Astrocyte (in vitro differentiated cells and primary cell): ENCODE measurements at regions not wholly inside any gene's neighbourhood (a gene's known extent, or its start where the extent isn't known, plus 50 kb on each side); places are given as distances from the start of the nearest gene placed in this dataset.

ENCODE experiments used
- DNase-seq: peaks from one replicate; pipeline ENCODE4 v3.0.0-alpha.2; 2010; ENCODE audit warnings: low read depth
- FAIRE-seq: peaks from 2 replicates; lab custom pipeline; 2011; peaks lifted over from hg19 to GRCh38; lab: Jason Lieb, UNC
- H2AFZ ChIP-seq: 2 replicates; pipeline ENCODE4 v1.6.0; 2012; ENCODE audit warnings: low read depth, low read length, inconsistent platforms
- H3K27ac ChIP-seq: 2 replicates; pipeline ENCODE4 v1.5.1; 2011; ENCODE audit warnings: low read depth, low read length, inconsistent platforms
- H3K27me3 ChIP-seq: 2 replicates; pipeline ENCODE4 v1.6.0; 2011; ENCODE audit warnings: low read length, inconsistent platforms; ENCODE audit not compliant: insufficient read depth
- H3K36me3 ChIP-seq: 2 replicates; pipeline ENCODE4 v1.5.1; 2011; ENCODE audit warnings: low read length, inconsistent platforms; ENCODE audit not compliant: insufficient read depth
- H3K4me1 ChIP-seq: 2 replicates; pipeline ENCODE4 v1.5.1; 2011; ENCODE audit warnings: low read length, inconsistent platforms; ENCODE audit not compliant: insufficient read depth
- H3K4me2 ChIP-seq: 2 replicates; pipeline ENCODE4 v1.6.0; 2012; ENCODE audit warnings: low read length, inconsistent platforms
- H3K4me3 ChIP-seq: 2 replicates; pipeline ENCODE4 v1.5.1; 2011; ENCODE audit warnings: low read depth, mild to moderate bottlenecking, low read length, inconsistent platforms; ENCODE audit not compliant: insufficient read depth
- H3K79me2 ChIP-seq: 2 replicates; pipeline ENCODE4 v1.6.0; 2012; ENCODE audit warnings: mild to moderate bottlenecking, low read length, inconsistent platforms; ENCODE audit not compliant: insufficient read depth
- H3K9ac ChIP-seq: 2 replicates; pipeline ENCODE4 v1.6.0; 2012; ENCODE audit warnings: mild to moderate bottlenecking, low read length, inconsistent platforms
- H3K9me3 ChIP-seq: 2 replicates; pipeline ENCODE4 v1.5.1; 2012; ENCODE audit warnings: low read depth, mild to moderate bottlenecking, low read length, inconsistent platforms; ENCODE audit not compliant: insufficient read depth
- H4K20me1 ChIP-seq: 2 replicates; pipeline ENCODE4 v1.6.0; 2012; ENCODE audit warnings: low read length, inconsistent platforms; ENCODE audit not compliant: insufficient read depth
- H3K27ac Mint-ChIP-seq: one replicate; pipeline ENCODE4 v1.8.0; 2021; ENCODE audit warnings: mild to moderate bottlenecking, mixed read lengths; ENCODE audit not compliant: unreplicated experiment
- H3K27me3 Mint-ChIP-seq: one replicate; pipeline ENCODE4 v1.8.0; 2021; ENCODE audit warnings: low read depth, mixed read lengths; ENCODE audit not compliant: unreplicated experiment
- H3K36me3 Mint-ChIP-seq: one replicate; pipeline ENCODE4 v1.8.0; 2021; ENCODE audit warnings: low read depth, mixed read lengths; ENCODE audit not compliant: unreplicated experiment
- H3K4me1 Mint-ChIP-seq: one replicate; pipeline ENCODE4 v1.8.0; 2021; ENCODE audit warnings: low read depth, mixed read lengths; ENCODE audit not compliant: unreplicated experiment
- H3K4me3 Mint-ChIP-seq: one replicate; pipeline ENCODE4 v1.8.0; 2021; ENCODE audit warnings: mild to moderate bottlenecking, moderate library complexity, mixed read lengths; ENCODE audit not compliant: unreplicated experiment
- H3K9me3 Mint-ChIP-seq: one replicate; pipeline ENCODE4 v1.8.0; 2021; ENCODE audit warnings: mild to moderate bottlenecking, mixed read lengths; ENCODE audit not compliant: unreplicated experiment
- CTCF ChIP-seq: IDR thresholded peaks from 2 replicates; pipeline ENCODE4 v1.5.1; 2011; ENCODE audit warnings: low read depth, mild to moderate bottlenecking, inconsistent platforms, low read length, moderate library complexity; ENCODE audit not compliant: insufficient read depth
- EZH2 ChIP-seq: IDR thresholded peaks from 2 replicates; pipeline ENCODE4 v1.6.1; 2012; ENCODE audit warnings: mild to moderate bottlenecking, low read length, inconsistent platforms; ENCODE audit not compliant: insufficient read depth

- Histone ChIP-seq H3K9ac (no peak overlapping the region), H3K36me3 (no peaks in the 10 kb centered on the region), H3K27me3 (no peaks in the 10 kb centered on the region), H4K20me1 (no peaks in the 10 kb centered on the region), H3K4me2 (no peak overlapping the region), H3K4me3 (no peak overlapping the region), H3K79me2 (no peaks in the 10 kb centered on the region), H3K27ac (no peak overlapping the region), H2AFZ (no peak overlapping the region), H3K4me1 (no peaks in the 10 kb centered on the region), H3K9me3 (no peaks in the 10 kb centered on the region)
- Mint-ChIP-seq H3K4me3 (no peak overlapping the region), H3K36me3 (no peaks in the 10 kb centered on the region), H3K27ac (no peak overlapping the region), H3K4me1 (peaks cover 3% of the 10 kb centered on the region), H3K27me3 (peaks cover 2% of the 10 kb centered on the region), H3K9me3 (no peaks in the 10 kb centered on the region)
- DNase-seq = no peak
- peak; percentile 87 for FAIRE-seq
- TF ChIP-seq CTCF (no peak), EZH2 (no peak)
These were observed 95.5 kb downstream of the BMP15 start for GRCh38 chrX:51006064-51006463.

GRCh38 chrX:51024106-51024696 is 113.7 kb downstream of the BMP15 start:
- DNase-seq = no peak
- no peak overlapping the region for H3K4me3 ChIP-seq
- no peak overlapping the region for H3K4me2 ChIP-seq
- no peak overlapping the region for H3K4me3 Mint-ChIP-seq
- no peaks in the 10 kb centered on the region for H4K20me1 ChIP-seq
- H3K4me1 Mint-ChIP-seq = no peaks in the 10 kb centered on the region
- no peaks in the 10 kb centered on the region for H3K36me3 ChIP-seq
- no peaks in the 10 kb centered on the region for H3K9me3 ChIP-seq
- peak; percentile 64 for FAIRE-seq
- no peak for TF ChIP-seq CTCF
- H3K27ac Mint-ChIP-seq = no peak overlapping the region
- H3K4me1 ChIP-seq = no peaks in the 10 kb centered on the region
- no peak overlapping the region for H2AFZ ChIP-seq
- H3K36me3 Mint-ChIP-seq = no peaks in the 10 kb centered on the region
- H3K79me2 ChIP-seq = no peaks in the 10 kb centered on the region
- H3K9me3 Mint-ChIP-seq = peaks cover 2% of the 10 kb centered on the region
- no peaks in the 10 kb centered on the region for H3K27me3 Mint-ChIP-seq
- H3K27me3 ChIP-seq = no peaks in the 10 kb centered on the region
- H3K27ac ChIP-seq = no peak overlapping the region
- no peak overlapping the region for H3K9ac ChIP-seq

- no peaks in the 10 kb centered on the region for H3K9me3 ChIP-seq
- Mint-ChIP-seq H3K27ac (no peak overlapping the region), H3K36me3 (no peaks in the 10 kb centered on the region), H3K4me3 (no peak overlapping the region), H3K9me3 (no peaks in the 10 kb centered on the region), H3K4me1 (no peaks in the 10 kb centered on the region), H3K27me3 (no peaks in the 10 kb centered on the region)
- FAIRE-seq (no peak), DNase-seq (no peak)
- H3K27me3 ChIP-seq = no peaks in the 10 kb centered on the region
- H3K4me1 ChIP-seq = no peaks in the 10 kb centered on the region
- no peak overlapping the region for H3K27ac ChIP-seq
- no peaks in the 10 kb centered on the region for H4K20me1 ChIP-seq
- H3K4me2 ChIP-seq = no peak overlapping the region
- H3K79me2 ChIP-seq = no peaks in the 10 kb centered on the region
- TF ChIP-seq EZH2 (no peak), CTCF (no peak)
- H3K36me3 ChIP-seq = no peaks in the 10 kb centered on the region
- no peak overlapping the region for H3K4me3 ChIP-seq
- no peak overlapping the region for H2AFZ ChIP-seq
- no peak overlapping the region for H3K9ac ChIP-seq
These were observed 116.3 kb downstream of the BMP15 start for GRCh38 chrX:51026862-51027261.
